ENCODE measurements at regions not wholly inside any gene's neighbourhood (a gene's known extent, or its start where the extent isn't known, plus 50 kb on each side); places are given as distances from the start of the nearest gene placed in this dataset.

- no peaks in the 10 kb centered on the region for H3K79me2 ChIP-seq (ENCODE audit: control insufficient read depth, insufficient read depth, low read length)
- peaks cover 3% of the 10 kb centered on the region for H3K9me3 ChIP-seq (replicated peaks; ENCODE audit: control insufficient read depth, insufficient read depth, low read length)
- no peak overlapping the region for H3K4me3 ChIP-seq (replicated peaks in 1 of 3; ENCODE audit: insufficient read depth in 1 of 3, low read depth in 1 of 3, low read length in 3 of 3)
- no peak overlapping the region for H2AFZ ChIP-seq (ENCODE audit: low read depth, low read length)
- no TSS peak for BruUV-seq (replicated peaks)
- H3K9ac ChIP-seq (replicated peaks; ENCODE audit: extremely low read depth, insufficient read depth, low read length), result no peak overlapping the region
- dilution Hi-C loops (cut with MboI; ENCODE audit: extremely low pct_ligation_motif_present, low sequenced_read_pairs), result no loop called here
- POLR2A ChIA-PET, result no interaction called here
- no peaks in the 10 kb centered on the region for H3K27me3 ChIP-seq (ENCODE audit: control insufficient read depth in 2 of 2, insufficient read depth in 2 of 2, low read length in 2 of 2)
- no peak overlapping the region for H3K27ac ChIP-seq (ENCODE audit: insufficient read depth, low read depth, low read length)
- TF ChIP-seq GATA2 (IDR thresholded peaks at IDR 0.05; ENCODE audit: insufficient read depth, insufficient read length, low read depth, low read length), result no peak
- no peak for TF ChIP-seq FOS (IDR thresholded peaks at IDR 0.05; ENCODE audit: borderline replicate concordance, insufficient read depth, low read length)
- no peak for TF ChIP-seq POLR2A (IDR thresholded peaks at IDR 0.05; ENCODE audit: low read depth, low read length)
- TF ChIP-seq MAX (IDR thresholded peaks at IDR 0.05; ENCODE audit: insufficient read depth, insufficient read length), result no peak
- no peak for TF ChIP-seq MYC (IDR thresholded peaks at IDR 0.05; ENCODE audit: low read depth, low read length)
- no peak for TF ChIP-seq POLR2AphosphoS5 (IDR thresholded peaks at IDR 0.05; ENCODE audit: insufficient read depth, low read depth, low read length)
- no peak for TF ChIP-seq CTCF (IDR thresholded peaks at IDR 0.05; ENCODE audit: extremely low read depth in 1 of 2, insufficient read depth in 1 of 2, low read depth in 1 of 2, low read length in 2 of 2)
- TF ChIP-seq EZH2 (IDR thresholded peaks at IDR 0.05; ENCODE audit: borderline replicate concordance, low read depth, low read length, severe bottlenecking), result no peak
- TF ChIP-seq JUN (IDR thresholded peaks at IDR 0.05; ENCODE audit: borderline replicate concordance, insufficient read depth, insufficient read length, low read depth), result no peak
- no peaks in the 10 kb centered on the region for H3K4me1 ChIP-seq (ENCODE audit: control insufficient read depth, extremely low read depth, insufficient read depth, low read length)
- H3K9me1 ChIP-seq (replicated peaks; ENCODE audit: control insufficient read depth, extremely low read depth, insufficient read depth, low read length), result no peaks in the 10 kb centered on the region
- CTCF ChIA-PET, result no interaction called here
- no peaks in the 10 kb centered on the region for H3K36me3 ChIP-seq (ENCODE audit: control insufficient read depth in 2 of 2, extremely low read depth in 1 of 2, insufficient read depth in 2 of 2, low read length in 2 of 2)
- H3K4me2 ChIP-seq (ENCODE audit: insufficient read depth, low read length), result no peak overlapping the region
- no peak for DNase-seq (ENCODE audit: low read depth, low spot score)
- no peak for FAIRE-seq
- intact Hi-C loops (cut with micrococcal nuclease), result no loop called here
- no peaks in the 10 kb centered on the region for H4K20me1 ChIP-seq (replicated peaks; ENCODE audit: control insufficient read depth, extremely low read depth, insufficient read depth, low read length)
These were observed 106.2 kb downstream of the SHANK2 start for GRCh38 chr11:71145988-71146824.

Measured in endothelial cell of umbilical vein (primary cell).